Activated gamma-delta T cell (primary cell): ENCODE measurements at regions not wholly inside any gene's neighbourhood (a gene's known extent, or its start where the extent isn't known, plus 50 kb on each side); places are given as distances from the start of the nearest gene placed in this dataset.
"Not testable (repeated sequence)": the region's sequence is repeated elsewhere in the genome, so short reads cannot be mapped to it uniquely, and the experiment has no call there.

Source experiments
- DNase-seq: peaks from one replicate; lab custom pipeline; 2025; lab: John Stamatoyannopoulos, UW

DNA sequence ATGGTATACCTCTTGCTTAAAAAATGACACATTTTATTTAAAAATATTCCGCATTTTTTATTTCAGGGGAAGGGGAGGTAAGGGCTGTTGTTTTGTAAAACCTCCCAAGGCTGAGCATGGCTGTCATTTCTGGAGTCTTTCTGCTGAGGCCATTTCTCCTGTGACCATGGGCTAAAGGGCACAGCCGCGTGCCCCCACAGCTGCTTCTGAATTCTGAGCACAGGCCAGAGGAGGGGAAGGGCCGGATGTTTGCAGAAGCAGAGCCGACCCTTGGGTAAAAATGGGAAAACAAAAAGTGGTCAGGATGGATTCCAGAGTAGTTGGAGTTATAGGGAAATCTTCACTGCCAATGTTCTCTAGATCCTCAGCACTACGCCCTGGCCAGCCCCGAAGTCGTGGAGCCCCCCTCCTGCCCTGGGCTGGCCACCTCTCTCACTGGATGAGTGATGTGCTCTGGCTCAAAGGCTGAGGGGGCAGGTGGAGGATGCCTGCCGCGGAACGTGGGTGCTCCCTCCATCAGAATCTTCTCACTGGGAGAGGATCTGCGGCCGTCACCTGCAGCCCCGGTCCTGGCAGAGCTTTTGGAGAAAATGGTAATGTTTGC, 131.3 kb upstream of the ZEB1 start:
- DNase-seq = no peak

DNA sequence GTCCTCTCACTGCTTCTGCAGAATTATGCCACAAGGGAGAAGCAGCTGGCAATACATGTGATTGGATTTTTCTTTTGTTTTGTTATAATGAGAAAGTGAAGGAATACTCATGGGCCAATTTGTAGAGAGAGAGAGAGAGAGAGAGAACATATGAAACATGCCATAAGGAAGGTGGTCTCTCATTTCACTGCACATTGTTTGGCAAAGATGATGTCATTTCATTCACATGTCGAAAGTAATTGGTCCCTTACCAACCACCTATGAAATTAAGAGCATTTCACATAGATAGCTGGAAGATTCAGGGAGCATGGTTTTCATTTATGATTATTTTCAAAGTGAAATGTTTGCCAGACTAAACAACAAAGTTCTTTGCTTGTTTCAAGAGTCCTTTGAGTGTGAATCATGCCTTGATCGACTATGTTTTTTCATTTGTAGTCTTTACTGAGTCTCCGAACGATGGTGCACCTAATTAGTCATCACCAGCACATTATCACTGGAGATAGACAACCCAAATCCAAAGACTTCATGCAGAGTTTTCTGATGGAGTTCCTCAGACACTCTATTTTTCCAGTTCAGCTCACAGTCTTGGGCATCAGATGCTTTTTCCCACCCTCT, 130.1 kb upstream of the ZEB1 start:
- DNase-seq = no peak

DNA sequence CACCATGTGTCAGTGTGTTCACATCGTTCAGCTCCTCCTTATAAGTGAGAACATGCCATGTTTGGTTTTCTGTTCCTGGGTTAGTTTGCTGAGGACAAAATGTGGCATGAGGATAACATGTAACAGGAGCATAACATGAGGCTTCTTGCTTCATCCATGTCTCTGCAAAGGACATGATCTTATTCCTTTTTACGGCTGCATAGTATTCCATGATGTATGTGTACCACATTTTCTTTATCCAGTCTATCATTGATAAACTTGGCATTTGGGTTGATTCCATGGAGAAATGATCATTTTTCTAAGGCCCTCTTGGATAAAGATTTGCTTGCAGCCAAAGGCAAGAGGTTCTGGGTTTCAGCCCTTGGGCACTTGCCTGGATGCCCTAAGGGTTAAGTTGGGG, 128.5 kb upstream of the ZEB1 start:
- DNase-seq = no peak

DNA sequence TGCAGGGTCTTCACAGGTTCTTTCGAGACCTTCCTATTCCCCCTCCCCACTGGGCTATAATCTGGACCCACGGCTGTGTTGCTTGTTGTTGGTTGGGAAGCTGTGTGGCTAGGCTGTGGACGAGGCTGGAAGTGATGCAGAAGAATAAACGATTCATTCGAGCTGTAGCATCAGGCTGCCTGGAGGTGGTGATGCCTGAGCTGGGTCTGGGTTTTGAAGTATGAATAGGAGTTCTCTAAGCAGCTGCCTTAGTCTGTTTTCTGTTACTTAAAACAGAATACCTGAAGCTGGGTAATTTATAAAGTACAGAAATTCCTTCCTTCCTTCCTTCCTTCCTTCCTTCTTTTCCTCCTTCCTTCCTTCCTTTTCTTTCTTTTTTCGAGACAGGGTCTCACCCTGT, 126.5 kb upstream of the ZEB1 start:
- DNase-seq = no peak

DNA sequence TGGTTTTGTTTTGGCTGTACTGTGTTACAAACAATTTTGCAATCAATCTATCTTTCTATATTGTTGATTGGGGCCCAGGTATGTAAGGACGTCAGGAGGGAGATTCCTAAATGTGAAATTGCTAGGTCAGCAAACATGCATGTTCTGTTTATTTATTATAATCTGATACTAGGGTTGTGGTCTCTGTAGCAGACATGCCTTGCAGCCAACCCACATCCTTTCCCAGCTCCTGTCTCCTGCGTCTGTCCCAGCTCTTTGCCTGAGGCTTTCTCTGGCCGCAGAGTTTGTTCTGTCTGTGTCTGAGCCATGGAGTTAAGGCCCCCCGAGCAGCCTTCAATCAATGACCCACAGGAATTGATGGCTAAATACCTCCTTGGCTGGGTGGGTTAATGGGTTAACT, 124.0 kb upstream of the ZEB1 start:
- no peak for DNase-seq

DNA sequence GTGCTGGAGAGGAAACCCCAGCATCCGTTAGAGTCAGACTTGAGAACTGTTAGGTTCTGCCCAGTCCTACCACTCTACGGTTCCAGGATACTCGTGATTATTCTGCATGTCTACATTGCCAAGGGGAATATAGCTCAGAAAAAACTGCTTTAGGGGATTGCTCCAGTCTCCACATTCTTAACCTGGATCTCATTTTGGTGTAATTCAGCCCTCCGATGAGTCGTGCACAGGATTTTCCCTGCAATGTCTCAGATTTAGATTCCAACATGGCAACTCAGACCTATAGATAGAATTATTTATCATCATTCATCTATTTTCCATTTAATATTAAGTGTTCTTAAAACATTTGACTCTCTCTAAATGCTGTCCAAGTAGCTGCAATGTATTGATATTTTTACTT, 121.1 kb upstream of the ZEB1 start:
- DNase-seq = no peak

DNA sequence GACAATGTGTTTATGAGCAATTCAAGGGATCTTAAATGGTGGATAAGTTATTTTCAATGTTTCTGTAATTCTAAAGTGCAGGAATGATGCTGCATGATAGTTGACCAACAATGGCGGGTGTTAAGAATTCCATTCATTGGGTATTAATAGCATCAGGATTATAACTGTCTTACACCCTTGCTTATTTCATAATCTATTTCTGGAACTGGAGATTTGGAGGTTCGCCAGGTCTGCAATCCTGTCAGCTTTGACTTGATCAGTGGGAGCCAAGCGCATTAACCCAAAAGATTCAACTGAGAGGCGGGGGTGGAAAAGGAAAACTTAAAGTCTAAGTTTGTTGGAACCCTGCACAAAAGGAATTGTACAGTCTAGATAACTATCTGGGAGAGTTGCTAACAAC, 114.9 kb upstream of the ZEB1 start:
- no peak for DNase-seq

DNA sequence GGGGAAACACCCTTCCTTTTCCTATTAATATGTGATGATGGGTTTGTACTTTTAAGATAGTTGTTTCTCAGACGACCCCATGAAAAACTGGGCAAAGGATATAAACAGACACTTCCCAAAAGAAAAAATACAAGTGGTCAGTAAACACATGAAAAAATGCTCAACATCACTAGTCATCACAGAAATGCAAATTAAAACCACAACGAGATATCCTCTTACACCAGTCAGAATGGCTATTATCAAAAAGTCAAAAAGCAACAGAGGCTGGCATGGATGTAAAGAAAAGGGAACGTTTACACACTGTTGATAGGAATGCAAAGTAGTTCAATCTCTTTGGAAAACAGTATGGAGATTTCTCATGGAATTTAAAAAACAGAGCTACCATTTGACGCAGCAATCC, 111.4 kb upstream of the ZEB1 start:
- no peak for DNase-seq

DNA sequence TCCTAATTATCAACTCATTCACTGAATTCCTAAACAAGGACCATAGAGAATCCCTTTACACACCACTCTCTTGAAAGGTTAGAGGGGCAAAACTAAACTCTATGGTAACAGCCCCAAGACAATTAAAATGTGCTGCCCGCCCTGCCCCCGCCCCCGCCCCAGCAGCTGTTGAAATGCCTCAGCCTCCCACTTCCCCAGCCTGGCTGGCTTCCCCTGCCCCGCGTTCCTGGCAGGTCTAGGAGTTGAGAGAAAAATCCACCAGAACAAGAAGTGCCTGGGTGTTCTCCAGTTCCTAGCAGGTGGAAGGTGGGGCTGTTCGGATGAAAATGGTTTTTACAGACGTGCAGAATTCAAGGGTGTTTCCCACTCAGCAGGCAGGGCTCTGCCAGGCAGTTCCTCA, 109.5 kb upstream of the ZEB1 start:
- DNase-seq = no peak

DNA sequence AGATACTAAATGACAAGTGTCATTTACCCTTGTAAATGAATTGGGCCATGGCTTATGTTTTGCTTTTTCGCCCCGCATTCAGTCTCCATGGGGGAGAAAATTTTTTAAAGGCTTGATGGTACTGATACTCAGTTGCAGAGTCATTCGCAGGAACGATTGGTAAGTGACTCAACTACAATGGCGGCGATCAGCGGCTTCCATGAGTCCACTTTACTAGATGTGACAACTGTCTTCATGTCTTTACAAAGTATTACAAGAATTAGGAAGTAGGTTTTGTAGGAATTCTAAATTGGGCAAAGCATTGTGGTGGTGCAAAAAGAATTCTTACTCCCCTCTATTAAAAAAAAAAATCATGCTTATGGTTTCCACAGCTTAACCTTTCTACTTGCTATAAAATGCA, 108.8 kb upstream of the ZEB1 start:
- no peak for DNase-seq

DNA sequence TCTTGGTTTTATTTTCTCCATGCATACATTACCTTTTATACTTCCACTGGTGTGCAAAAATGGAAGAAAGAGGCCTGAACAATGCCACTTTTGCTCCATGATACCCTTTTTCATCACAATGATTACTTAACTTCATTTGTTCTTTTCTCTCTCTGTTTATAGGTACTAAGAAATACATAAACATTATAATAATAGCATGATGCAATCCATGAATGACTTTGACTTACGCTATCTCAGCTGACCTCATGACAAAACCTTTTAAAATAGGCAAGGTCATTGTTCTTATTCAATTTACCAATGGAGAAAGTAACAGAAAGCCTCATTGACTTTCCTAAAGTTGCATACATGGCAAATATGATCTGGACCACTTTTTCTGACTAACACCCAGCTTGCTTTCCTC, 105.1 kb upstream of the ZEB1 start:
- no peak for DNase-seq

DNA sequence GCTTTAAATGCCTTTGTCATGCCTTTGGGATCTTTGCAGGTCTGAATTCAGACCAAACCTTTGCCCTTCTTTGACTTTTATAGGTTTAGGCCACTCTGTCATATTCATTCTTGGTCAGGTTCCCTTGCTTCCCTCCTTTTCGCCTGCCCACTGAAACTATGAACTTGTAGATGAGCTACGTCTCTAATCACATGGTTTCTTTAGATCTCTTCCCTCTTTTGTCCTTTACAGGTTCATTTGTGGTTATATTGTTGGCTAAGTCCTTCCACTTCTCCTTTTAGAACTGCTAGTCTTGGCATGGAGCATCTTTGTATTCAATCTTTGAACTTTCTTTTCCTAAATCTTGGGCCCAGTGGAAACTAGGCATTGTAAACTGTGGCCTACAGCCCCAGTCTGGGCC, 104.0 kb upstream of the ZEB1 start:
- no peak for DNase-seq

DNA sequence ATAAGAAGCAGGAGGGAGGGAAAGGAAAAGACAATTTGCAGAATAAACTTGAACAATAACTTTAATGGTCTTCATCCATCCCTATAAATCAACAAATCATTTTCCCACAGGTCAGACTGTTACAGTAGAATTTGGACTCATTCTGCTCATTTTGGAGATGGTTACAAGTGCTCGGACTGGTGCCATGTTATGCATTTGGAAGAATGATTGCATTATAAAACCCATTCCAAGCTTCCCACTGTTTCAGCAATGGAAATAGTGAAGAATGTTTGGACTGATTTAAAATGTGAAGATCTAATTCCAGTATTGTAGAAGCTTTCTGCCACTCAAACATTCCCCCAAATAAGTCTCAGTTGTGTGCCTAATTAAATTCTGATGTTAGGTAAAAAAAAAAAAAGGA, 99.7 kb upstream of the ZEB1 start:
- DNase-seq = no peak

DNA sequence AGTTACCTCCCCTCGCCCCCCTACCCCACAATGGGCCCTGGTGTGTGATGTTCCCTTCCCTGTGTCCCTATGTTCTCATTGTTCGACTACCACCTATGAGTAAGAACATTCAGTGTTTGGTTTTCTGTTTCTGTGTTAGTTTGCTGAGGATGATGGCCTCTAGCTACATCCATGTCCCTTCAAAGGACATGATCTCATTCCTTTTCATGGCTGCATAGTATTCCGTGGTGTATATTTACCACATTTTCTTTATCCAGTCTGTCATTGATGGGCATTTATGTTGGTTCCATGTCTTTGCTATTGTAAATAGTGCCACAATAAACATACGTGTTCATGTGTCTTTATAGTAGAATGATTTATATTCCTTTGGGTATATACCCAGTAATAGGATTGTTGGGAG, 90.2 kb upstream of the ZEB1 start:
- DNase-seq = not testable (repeated sequence)

DNA sequence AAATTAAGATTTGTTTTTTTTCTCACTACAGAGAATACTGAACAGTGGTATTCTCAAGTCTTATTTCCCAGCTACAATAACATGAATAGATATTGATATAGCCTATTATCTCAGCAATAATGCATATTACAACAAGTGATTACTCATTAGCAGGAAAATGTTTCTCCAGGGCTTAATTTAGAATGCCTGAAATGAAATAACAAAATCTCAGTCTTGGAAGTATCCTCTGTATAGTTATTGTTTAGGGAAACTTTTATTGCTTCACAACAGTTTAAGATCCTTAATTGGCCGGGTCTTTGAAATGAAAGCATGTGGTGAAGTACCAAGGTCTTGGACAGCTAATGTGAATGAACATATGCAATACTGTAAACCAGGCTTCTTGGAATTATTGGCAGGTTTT, 79.1 kb upstream of the ZEB1 start:
- DNase-seq = no peak

DNA sequence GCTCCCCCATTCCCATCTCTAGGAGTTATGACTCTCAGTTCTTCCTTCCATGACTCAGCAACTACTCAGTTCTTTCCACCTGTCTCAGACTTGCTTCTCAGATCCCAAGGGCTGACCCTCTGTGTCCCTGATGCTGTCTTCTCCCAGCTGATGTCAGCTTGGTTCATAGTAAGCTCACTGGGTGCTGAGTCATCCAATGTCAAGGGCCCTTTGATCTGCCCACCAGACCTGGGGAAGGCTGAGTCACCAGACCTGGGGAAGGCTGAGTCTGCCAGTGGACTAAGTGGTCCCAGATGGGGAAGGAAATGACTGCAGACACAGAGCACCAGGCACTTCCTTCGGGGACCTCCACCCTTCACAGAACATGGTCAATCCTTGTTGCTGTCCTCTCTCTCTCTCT, 76.1 kb upstream of the ZEB1 start:
- DNase-seq = no peak

DNA sequence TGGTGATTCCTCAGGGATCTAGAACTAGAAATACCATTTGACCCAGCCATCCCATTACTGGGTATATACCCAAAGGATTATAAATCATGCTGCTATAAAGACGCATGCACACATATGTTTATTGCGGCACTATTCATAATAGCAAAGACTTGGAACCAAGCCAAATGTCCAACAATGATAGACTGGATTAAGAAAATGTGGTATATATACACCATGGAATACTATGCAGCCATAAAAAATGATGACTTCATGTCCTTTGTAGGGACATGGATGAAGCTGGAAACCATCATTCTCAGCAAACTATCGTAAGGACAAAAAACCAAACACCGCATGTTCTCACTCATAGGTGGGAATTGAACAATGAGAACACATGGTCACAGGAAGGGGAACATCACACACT, 67.9 kb upstream of the ZEB1 start:
- DNase-seq = not testable (repeated sequence)

DNA sequence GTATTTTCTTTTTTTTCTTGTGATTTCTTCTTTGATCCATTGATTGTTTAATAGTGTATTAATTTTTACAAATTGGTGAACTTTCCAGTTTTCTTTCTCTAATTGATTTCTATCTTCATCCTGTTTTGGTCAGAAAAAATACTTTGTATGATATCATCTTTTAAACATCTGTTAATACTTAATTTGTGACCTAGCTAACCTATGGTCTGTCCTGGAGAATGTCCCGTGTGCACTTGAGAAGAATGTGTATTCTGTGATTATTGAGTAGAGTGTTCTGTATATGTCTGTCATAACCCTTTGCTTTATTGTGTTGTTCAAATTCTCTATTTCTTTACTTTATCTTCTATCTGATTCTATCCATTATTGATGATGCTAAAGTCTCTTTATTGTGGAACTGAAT, 65.8 kb upstream of the ZEB1 start:
- no peak for DNase-seq

DNA sequence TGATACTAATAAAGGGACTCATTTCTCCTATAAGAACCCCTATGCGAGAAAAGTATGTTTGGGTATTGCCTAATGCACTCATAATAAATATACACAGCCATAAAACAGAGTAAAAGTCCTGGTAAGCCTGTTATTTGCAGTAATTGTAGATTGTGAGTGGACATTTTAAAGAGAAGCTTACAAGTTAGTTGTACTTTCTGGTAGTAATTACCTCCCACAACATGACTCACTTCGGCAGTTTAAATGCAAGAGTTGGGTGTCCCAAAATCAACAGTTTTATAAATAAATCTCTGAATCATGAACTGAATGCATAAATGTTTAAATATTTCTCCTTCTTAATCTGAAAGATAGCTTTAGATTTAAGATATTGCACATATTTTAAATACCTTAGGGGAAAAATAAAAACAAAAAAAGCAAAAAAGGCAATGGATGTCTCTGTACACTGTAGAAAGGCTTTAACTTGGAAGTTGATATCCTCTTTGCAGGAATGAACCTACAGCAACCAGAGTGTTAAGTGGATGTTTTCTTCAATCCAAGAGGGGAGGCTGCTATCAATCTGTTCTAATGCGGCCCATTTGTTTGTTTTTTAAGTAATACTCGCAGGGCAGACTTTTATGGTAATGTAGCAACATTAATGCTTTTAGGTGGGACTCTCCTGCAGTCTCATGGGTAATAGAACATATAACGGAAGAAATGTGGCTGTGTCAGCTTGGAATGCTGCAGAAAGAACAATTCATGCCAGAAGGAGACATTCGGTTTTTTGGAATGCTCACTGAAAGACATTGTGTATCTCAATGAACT, 57.3 kb upstream of the ZEB1 start:
- no peak for DNase-seq

DNA sequence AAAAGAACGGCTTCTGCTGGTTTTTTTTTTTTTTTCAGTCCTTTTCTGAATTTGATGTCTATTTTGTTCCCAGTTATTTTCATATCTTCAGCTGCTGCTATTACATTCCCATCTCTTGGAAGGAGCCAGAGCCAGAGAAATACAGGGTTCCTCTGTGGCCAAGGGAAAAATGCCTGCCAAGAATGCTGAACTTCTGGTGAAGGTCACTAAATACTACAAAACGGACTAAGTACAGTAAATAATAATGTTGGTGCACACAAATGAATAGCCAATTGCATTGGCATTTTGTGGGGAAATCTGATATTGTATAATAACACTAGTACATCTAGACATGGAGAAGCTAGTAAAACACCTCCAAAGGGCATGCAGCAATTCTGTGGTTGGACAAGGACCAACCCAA, 56.3 kb upstream of the ZEB1 start:
- no peak for DNase-seq

DNA sequence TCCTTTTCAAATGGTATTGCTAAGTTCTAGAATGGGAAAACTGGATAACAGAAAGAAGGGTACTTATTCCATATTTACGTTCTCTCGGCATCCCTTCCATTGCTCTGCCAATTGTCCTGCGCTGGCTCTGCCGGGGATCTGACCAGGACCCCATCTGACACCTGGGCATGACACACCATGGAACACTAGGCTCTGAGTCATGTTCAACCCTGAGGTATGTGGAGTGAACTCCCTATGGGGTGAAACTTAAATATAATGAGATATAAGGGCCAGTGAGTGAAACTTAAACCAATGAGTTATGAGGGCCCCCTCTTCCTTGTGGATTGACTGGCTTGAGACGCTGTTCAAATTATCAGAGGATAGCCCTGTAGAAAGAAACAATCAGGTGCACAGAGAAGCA, 55.1 kb upstream of the ZEB1 start:
- DNase-seq = no peak

DNA sequence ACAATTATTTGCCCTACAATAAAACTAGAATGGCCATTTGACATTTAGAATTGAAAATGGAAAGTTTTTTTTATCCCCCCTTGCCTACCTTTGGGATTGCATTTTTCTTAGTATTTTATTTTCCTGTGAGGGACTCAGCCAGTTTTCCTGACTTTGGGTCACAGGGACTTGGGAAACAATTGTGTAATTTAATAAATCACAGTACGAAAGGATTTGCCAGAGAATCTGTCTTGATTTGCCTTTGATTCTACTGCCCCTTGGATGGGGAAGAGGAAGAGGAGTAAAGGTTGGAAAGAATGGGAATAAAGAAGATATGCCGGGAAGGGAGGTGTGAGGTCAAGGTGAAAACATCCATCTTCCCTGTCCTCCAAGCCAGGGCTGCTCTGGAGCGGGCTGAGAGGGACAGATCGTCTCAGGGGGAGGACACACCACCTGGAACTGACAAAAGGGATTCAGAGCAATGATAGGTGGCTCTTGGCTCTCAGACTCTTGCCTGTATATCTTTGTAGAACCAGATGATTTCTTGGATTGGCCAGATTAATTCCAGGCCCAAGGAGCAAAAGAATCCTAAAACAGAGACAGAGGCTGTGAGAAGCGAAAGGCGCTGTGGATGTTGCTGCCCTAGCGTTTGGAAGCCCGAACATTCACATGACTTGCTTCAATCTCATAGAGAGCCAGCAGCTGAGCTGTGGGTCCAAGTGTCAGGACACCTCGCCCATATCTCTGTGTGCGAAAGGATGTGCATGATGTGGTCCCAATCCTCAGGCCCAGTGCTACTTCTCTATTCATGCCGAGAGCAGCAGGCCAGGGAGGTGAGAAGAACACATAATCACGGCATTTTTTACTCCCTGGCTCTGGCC, 50.3 kb upstream of the ZEB1 start:
- DNase-seq = no peak
